ENCODE measurements at regions not wholly inside any gene's neighbourhood (a gene's known extent, or its start where the extent isn't known, plus 50 kb on each side); places are given as distances from the start of the nearest gene placed in this dataset.
"Not testable (repeated sequence)": the region's sequence is repeated elsewhere in the genome, so short reads cannot be mapped to it uniquely, and the experiment has no call there.

- DNase-seq, result no peak
Observed at GRCh38 chr1:87398641-87399040, 70.0 kb downstream of the LMO4 start.

- DNase-seq, result no peak
Observed at GRCh38 chr1:87399264-87399663, 70.6 kb downstream of the LMO4 start.

GRCh38 chr1:87399701-87400100, 71.0 kb downstream of the LMO4 start:
- no peak for DNase-seq

- DNase-seq, result no peak
Observed at GRCh38 chr1:87400813-87401212, 72.1 kb downstream of the LMO4 start.

GRCh38 chr1:87402241-87403002, 73.7 kb downstream of the LMO4 start:
- DNase-seq, result no peak

GRCh38 chr1:87403061-87403820, 74.6 kb downstream of the LMO4 start:
- DNase-seq, result no peak

- DNase-seq, result no peak
Observed at GRCh38 chr1:87404296-87404695, 75.6 kb downstream of the LMO4 start.

- DNase-seq, result no peak
Observed at GRCh38 chr1:87408665-87409248, 80.1 kb downstream of the LMO4 start.

- DNase-seq, result peak; percentile 38
Observed at GRCh38 chr1:87410776-87411480, 82.2 kb downstream of the LMO4 start.

- DNase-seq, result not testable (repeated sequence)
Observed at GRCh38 chr1:87413846-87414245, 85.2 kb downstream of the LMO4 start.

GRCh38 chr1:87418048-87418447, 89.4 kb downstream of the LMO4 start:
- DNase-seq, result no peak

GRCh38 chr1:87421809-87422208, 93.1 kb downstream of the LMO4 start:
- DNase-seq, result no peak

GRCh38 chr1:87424541-87424940, 95.9 kb downstream of the LMO4 start:
- no peak for DNase-seq

- DNase-seq, result no peak
Observed at GRCh38 chr1:87426463-87427249, 98.0 kb downstream of the LMO4 start.

GRCh38 chr1:87428367-87428766, 99.7 kb downstream of the LMO4 start:
- no peak for DNase-seq

- DNase-seq, result no peak
Observed at GRCh38 chr1:87428883-87429282, 100.2 kb downstream of the LMO4 start.

- no peak for DNase-seq
Observed at GRCh38 chr1:87432685-87433084, 104.0 kb downstream of the LMO4 start.

- DNase-seq, result not testable (repeated sequence)
Observed at GRCh38 chr1:87433101-87433500, 104.4 kb downstream of the LMO4 start.

GRCh38 chr1:87435484-87435883, 106.8 kb downstream of the LMO4 start:
- no peak for DNase-seq

GRCh38 chr1:87436115-87436514, 107.4 kb downstream of the LMO4 start:
- not testable (repeated sequence) for DNase-seq

GRCh38 chr1:87436534-87436933, 107.9 kb downstream of the LMO4 start:
- DNase-seq, result no peak

- no peak for DNase-seq
Observed at GRCh38 chr1:87437663-87438295, 109.1 kb downstream of the LMO4 start.

All from NCI-H1048 (cell line).